ENCODE measurements at regions not wholly inside any gene's neighbourhood (a gene's known extent, or its start where the extent isn't known, plus 50 kb on each side); places are given as distances from the start of the nearest gene placed in this dataset.
"Not testable (repeated sequence)": the region's sequence is repeated elsewhere in the genome, so short reads cannot be mapped to it uniquely, and the experiment has no call there.

GRCh38 chr5:53733853-53734252, 173.4 kb downstream of the NDUFS4 start:
- TF ChIP-seq, protein P1, sequence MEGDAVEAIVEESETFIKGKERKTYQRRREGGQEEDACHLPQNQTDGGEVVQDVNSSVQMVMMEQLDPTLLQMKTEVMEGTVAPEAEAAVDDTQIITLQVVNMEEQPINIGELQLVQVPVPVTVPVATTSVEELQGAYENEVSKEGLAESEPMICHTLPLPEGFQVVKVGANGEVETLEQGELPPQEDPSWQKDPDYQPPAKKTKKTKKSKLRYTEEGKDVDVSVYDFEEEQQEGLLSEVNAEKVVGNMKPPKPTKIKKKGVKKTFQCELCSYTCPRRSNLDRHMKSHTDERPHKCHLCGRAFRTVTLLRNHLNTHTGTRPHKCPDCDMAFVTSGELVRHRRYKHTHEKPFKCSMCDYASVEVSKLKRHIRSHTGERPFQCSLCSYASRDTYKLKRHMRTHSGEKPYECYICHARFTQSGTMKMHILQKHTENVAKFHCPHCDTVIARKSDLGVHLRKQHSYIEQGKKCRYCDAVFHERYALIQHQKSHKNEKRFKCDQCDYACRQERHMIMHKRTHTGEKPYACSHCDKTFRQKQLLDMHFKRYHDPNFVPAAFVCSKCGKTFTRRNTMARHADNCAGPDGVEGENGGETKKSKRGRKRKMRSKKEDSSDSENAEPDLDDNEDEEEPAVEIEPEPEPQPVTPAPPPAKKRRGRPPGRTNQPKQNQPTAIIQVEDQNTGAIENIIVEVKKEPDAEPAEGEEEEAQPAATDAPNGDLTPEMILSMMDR (IDR thresholded peaks at IDR 0.05; ENCODE audit: low read depth, low read length): no peak
- TF ChIP-seq, protein P2, sequence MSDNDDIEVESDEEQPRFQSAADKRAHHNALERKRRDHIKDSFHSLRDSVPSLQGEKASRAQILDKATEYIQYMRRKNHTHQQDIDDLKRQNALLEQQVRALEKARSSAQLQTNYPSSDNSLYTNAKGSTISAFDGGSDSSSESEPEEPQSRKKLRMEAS (IDR thresholded peaks at IDR 0.05; ENCODE audit: low read depth, low read length): no peak
- TF ChIP-seq MYC (IDR thresholded peaks at IDR 0.05; ENCODE audit: low read depth, low read length) (no peak), POLR2A (IDR thresholded peaks at IDR 0.05; ENCODE audit: extremely low read depth, insufficient read length) (no peak)
- DNase-seq (ENCODE audit: low read depth): no peak
- no peak overlapping the region for H3K4me3 ChIP-seq (ENCODE audit: low read depth, low read length)

DNA sequence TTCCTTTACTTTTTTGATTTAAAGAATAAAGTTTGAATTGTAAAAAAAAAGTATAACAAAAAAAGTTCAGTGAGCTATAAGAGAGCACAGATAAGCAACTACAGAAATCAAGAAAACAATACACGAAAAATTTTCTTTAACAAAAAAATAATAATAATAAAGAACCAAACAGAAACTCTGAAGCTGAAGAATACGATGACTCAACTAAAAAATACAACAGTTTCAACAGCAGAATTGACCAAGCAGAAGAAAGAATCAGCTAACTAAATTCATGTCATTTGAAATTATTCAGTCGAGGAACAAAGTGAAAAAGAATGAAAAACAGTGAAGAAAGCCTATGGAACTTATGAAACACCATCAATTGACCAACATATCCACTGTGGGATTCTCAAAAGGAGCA, 177.7 kb downstream of the NDUFS4 start:
- no peak for DNase-seq (ENCODE audit: low read depth)
- H3K4me3 ChIP-seq (ENCODE audit: low read depth, low read length): no peak overlapping the region
- TF ChIP-seq MYC (IDR thresholded peaks at IDR 0.05; ENCODE audit: low read depth, low read length) (no peak), POLR2A (IDR thresholded peaks at IDR 0.05; ENCODE audit: extremely low read depth, insufficient read length) (no peak)
- TF ChIP-seq, protein P2 (IDR thresholded peaks at IDR 0.05; ENCODE audit: low read depth, low read length): no peak
- TF ChIP-seq, protein P1 (IDR thresholded peaks at IDR 0.05; ENCODE audit: low read depth, low read length): no peak

DNA sequence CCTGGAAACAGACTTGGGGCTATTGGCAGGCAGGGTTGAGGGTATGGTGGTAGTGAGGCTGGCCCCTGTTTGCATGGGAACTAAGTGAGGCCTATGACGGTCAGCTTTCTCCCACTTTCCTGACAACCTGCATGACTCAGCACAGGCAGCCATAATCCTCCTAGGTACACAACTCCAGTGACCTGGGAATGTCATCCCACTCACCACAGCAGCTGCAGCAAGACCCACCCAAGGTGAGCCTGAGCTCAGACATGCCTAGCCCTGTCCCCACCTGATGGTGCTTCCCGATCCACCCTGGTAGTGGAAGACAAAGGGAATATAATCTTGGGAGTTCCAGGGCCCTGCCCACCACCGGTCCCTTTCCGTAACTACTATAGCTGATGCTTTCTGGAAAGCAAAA, 178.7 kb downstream of the NDUFS4 start:
- no peak overlapping the region for H3K4me3 ChIP-seq (ENCODE audit: low read depth, low read length)
- no peak for TF ChIP-seq MYC (IDR thresholded peaks at IDR 0.05; ENCODE audit: low read depth, low read length)
- TF ChIP-seq, protein P1 (IDR thresholded peaks at IDR 0.05; ENCODE audit: low read depth, low read length): no peak
- TF ChIP-seq, protein P2 (IDR thresholded peaks at IDR 0.05; ENCODE audit: low read depth, low read length): no peak
- TF ChIP-seq POLR2A (IDR thresholded peaks at IDR 0.05; ENCODE audit: extremely low read depth, insufficient read length): no peak
- no peak for DNase-seq (ENCODE audit: low read depth)

DNA sequence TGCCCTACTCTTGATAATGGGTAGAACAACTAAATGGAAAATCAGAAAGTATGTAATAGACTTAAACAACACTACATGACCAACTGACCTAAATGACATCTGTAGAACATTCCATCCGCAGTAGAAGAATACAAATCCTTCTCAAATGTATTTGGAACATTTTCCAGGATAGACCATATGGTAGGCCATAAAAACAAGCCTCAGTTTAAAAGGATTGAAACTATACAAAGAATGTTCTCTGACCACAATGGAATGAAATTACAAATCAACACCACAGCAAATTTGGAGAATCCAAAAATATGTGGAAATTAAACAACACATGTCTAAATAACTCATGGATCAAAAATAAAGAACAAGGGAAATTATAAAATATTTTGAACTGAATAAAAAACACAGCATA, 189.2 kb downstream of the NDUFS4 start:
- H3K4me3 ChIP-seq (ENCODE audit: low read depth, low read length): no peak overlapping the region
- TF ChIP-seq POLR2A (IDR thresholded peaks at IDR 0.05; ENCODE audit: extremely low read depth, insufficient read length) (no peak), MYC (IDR thresholded peaks at IDR 0.05; ENCODE audit: low read depth, low read length) (no peak)
- TF ChIP-seq, protein P1 (IDR thresholded peaks at IDR 0.05; ENCODE audit: low read depth, low read length): no peak
- TF ChIP-seq, protein P2 (IDR thresholded peaks at IDR 0.05; ENCODE audit: low read depth, low read length): no peak
- DNase-seq (ENCODE audit: low read depth): no peak

DNA sequence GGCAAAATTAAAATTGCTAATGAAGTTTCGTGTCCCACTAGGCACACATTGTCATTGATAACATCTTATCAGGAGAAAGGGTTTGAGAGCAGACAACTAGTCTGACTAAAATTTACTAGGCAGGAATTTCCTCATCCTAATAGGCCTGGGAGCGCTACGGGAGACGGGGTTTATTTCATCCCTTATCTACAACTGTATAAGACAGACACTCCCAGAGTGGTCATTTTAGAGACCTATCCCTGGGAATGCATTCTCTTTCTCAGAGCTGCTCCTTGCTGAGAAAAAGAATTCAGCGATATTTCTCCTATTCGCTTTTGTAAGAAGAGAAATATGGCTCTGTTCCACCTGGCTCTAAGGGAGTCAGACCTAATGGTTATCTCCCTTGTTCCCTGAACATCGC, 191.8 kb downstream of the NDUFS4 start:
- DNase-seq (ENCODE audit: low read depth); H3K4me3 ChIP-seq (ENCODE audit: low read depth, low read length): not testable (repeated sequence)

GRCh38 chr5:53766673-53767072, 206.2 kb downstream of the NDUFS4 start:
- no peak for DNase-seq (ENCODE audit: low read depth)
- no peak overlapping the region for H3K4me3 ChIP-seq (ENCODE audit: low read depth, low read length)
- no peak for TF ChIP-seq POLR2A (IDR thresholded peaks at IDR 0.05; ENCODE audit: extremely low read depth, insufficient read length)
- TF ChIP-seq MYC (IDR thresholded peaks at IDR 0.05; ENCODE audit: low read depth, low read length): no peak
- TF ChIP-seq, protein P1 (IDR thresholded peaks at IDR 0.05; ENCODE audit: low read depth, low read length): no peak
- TF ChIP-seq, protein P2 (IDR thresholded peaks at IDR 0.05; ENCODE audit: low read depth, low read length): no peak
